BJ (cell line): ENCODE measurements at regions not wholly inside any gene's neighbourhood (a gene's known extent, or its start where the extent isn't known, plus 50 kb on each side); places are given as distances from the start of the nearest gene placed in this dataset.

Experiments
- CTCF ChIA-PET: fragments of 350-600 bp; formaldehyde crosslinking; extraction: SDS; loops from one replicate; lab custom pipeline; 2021; ENCODE audit warnings: antibody characterized with exemption, inconsistent platforms; lab: Yijun Ruan, JAX
- POLR2A ChIA-PET: fragments of 300-600 bp; sonication (Branson Sonifier 250); formaldehyde crosslinking; extraction: SDS; loops from one replicate; lab custom pipeline; 2021; ENCODE audit warnings: antibody characterized with exemption; lab: Charles Lee
- DNase-seq: peaks from one replicate; pipeline ENCODE4 v3.0.0-alpha.2; 2011; ENCODE audit warnings: low read depth
- H3K27me3 ChIP-seq: 2 replicates; pipeline ENCODE4 v1.6.0; 2011; ENCODE audit warnings: low read length; ENCODE audit not compliant: control insufficient read depth, insufficient read depth
- H3K36me3 ChIP-seq: 2 replicates; pipeline ENCODE4 v1.5.1; 2011; ENCODE audit warnings: low read length; ENCODE audit not compliant: control insufficient read depth, insufficient read depth
- H3K4me3 ChIP-seq: 2 replicates; pipeline ENCODE4 v1.5.1; 2011; ENCODE audit warnings: low read depth, mild to moderate bottlenecking, control low read depth, low read length
- TF ChIP-seq, protein P1 (sequence below): IDR thresholded peaks from 2 replicates; pipeline ENCODE4 v1.5.1; 2011; ENCODE audit warnings: low read depth, mild to moderate bottlenecking, control low read depth, inconsistent platforms, low read length, moderate library complexity; ENCODE audit not compliant: insufficient read depth

DNA sequence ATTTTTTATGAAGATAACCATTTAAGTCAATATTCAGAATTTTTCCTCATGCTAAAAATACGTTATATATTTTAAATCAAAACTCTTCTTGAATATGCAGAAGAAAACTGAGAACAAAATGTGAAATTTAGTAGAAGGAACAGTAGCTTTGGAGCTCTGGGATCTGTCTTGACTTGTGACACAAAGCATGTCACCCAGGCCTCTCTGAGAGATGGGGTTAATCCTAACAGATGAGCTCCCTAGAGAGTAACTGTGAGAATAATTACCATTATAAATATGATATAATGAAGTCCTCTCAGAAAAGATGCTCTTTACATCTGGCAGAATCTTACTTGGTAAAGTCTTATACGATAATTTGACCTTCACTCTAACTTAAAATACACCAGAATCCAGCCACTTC is 272.0 kb downstream of the PTPRC start:
- H3K4me3 ChIP-seq, result no peak overlapping the region
- POLR2A ChIA-PET, result no interaction called here
- no peaks in the 10 kb centered on the region for H3K27me3 ChIP-seq
- H3K36me3 ChIP-seq, result no peaks in the 10 kb centered on the region
- DNase-seq, result no peak
- TF ChIP-seq, protein P1, sequence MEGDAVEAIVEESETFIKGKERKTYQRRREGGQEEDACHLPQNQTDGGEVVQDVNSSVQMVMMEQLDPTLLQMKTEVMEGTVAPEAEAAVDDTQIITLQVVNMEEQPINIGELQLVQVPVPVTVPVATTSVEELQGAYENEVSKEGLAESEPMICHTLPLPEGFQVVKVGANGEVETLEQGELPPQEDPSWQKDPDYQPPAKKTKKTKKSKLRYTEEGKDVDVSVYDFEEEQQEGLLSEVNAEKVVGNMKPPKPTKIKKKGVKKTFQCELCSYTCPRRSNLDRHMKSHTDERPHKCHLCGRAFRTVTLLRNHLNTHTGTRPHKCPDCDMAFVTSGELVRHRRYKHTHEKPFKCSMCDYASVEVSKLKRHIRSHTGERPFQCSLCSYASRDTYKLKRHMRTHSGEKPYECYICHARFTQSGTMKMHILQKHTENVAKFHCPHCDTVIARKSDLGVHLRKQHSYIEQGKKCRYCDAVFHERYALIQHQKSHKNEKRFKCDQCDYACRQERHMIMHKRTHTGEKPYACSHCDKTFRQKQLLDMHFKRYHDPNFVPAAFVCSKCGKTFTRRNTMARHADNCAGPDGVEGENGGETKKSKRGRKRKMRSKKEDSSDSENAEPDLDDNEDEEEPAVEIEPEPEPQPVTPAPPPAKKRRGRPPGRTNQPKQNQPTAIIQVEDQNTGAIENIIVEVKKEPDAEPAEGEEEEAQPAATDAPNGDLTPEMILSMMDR, result no peak
- CTCF ChIA-PET, result no interaction called here

DNA sequence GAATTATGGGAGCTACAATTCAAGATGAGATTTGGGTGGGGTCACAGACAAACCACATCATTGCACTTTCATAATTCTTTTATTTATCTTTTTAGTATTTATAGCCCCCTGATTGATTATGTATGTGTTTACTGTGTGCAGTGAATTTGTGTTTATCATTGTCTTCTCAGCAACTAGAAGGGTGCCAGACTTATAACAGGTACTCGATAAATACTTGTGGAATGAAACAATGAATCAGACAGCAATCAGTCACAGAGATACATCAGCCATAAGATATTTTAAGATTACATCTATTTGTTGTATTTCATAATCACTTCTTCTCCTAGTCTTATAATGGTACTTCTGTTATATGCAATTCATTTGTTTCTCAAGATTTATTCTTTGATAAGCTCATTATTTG is 273.2 kb downstream of the PTPRC start:
- Histone ChIP-seq H3K27me3 (no peaks in the 10 kb centered on the region), H3K4me3 (no peak overlapping the region), H3K36me3 (no peaks in the 10 kb centered on the region)
- TF ChIP-seq, protein P1, result no peak
- ChIA-PET POLR2A (no interaction called here), CTCF (interaction anchor here (1.2 kb wide), 1 partner anchor 25 kb away, joined by 4 read pairs; no protein-coding TSS in a partner anchor)
- no peak for DNase-seq

- TF ChIP-seq, protein P1, result no peak
- ChIA-PET CTCF (no interaction called here), POLR2A (no interaction called here)
- Histone ChIP-seq H3K36me3 (no peaks in the 10 kb centered on the region), H3K27me3 (no peaks in the 10 kb centered on the region), H3K4me3 (no peak overlapping the region; the same call in 1 of the 2 replicates)
- no peak for DNase-seq
Measured at GRCh38 chr1:198913667-198914066, 274.8 kb downstream of the PTPRC start.

DNA sequence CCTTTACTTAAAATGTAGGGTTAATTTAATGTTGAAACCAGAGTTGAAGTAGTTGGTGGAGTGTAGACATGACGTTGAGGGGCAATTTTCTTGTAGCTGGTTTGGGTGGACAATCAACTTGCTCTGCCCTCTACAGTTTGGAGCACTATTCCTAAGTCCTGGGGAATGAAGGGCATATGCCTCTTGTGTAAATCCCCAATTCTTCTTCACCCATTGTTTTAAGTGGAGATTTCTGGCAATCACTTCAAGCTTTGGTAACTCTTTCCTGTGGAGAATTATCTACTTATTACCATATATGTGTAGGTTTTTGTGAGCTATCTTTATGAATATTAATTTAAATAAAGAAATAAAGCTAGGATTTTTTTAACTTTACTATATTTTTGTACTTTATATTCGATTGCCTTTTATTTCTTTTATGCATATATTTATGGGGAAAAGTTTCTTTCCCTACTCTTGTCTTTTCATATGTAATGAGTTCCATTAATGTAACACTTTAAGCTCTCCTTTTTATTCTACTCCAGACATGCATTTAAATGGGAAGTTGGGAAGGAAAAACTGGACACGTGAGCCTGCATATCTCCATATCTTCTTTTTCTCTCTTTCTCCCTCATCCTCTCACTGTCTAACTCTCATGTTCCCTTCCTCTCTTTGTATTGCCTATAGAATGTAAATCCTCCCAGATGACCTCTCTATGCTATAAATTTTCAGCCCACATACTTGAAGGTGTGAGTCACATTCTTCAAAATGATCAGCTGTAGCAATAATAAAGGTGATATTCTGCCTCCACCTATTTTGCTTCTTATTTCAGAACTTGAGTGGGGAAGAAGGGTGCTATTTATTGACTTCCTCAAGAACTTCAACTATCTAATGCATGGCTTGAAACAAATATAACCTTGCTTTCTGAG is 276.7 kb downstream of the PTPRC start:
- H3K4me3 ChIP-seq, result no peak overlapping the region
- TF ChIP-seq, protein P1, result no peak
- ChIA-PET POLR2A (no interaction called here), CTCF (interaction anchor here (1.0 kb wide), 2 partner anchors 12 to 18 kb away, joined by 3 to 4 read pairs; no protein-coding TSS in a partner anchor)
- H3K27me3 ChIP-seq, result no peaks in the 10 kb centered on the region
- DNase-seq, result no peak
- no peaks in the 10 kb centered on the region for H3K36me3 ChIP-seq

GRCh38 chr1:198917226-198917625 is 278.4 kb downstream of the PTPRC start:
- H3K4me3 ChIP-seq, result no peak overlapping the region
- ChIA-PET CTCF (interaction anchor here (1.2 kb wide), 1 partner anchor 16 kb away, joined by 4 read pairs; no protein-coding TSS in a partner anchor), POLR2A (no interaction called here)
- no peaks in the 10 kb centered on the region for H3K27me3 ChIP-seq
- H3K36me3 ChIP-seq, result no peaks in the 10 kb centered on the region
- TF ChIP-seq, protein P1, result no peak
- DNase-seq, result no peak
